Neuronal stem cell (in vitro differentiated cells): ENCODE measurements at regions not wholly inside any gene's neighbourhood (a gene's known extent, or its start where the extent isn't known, plus 50 kb on each side); places are given as distances from the start of the nearest gene placed in this dataset.

Experiments
- DNase-seq: peaks from one replicate; pipeline ENCODE4 v3.0.0-alpha.2; 2013; ENCODE audit warnings: low spot score
- H2AFZ ChIP-seq: one replicate; pipeline ENCODE4 v1.6.1; 2013; ENCODE audit warnings: mild to moderate bottlenecking, low read length, inconsistent platforms
- H2AK5ac ChIP-seq: 2 replicates; pipeline ENCODE4 v1.6.1; 2013; ENCODE audit warnings: low read depth, mild to moderate bottlenecking, inconsistent platforms, low read length, moderate library complexity, mixed read lengths
- H2BK120ac ChIP-seq: 2 replicates; pipeline ENCODE4 v1.6.1; 2013; ENCODE audit warnings: low read depth, mild to moderate bottlenecking, inconsistent platforms, low read length, moderate library complexity, mixed read lengths
- H2BK12ac ChIP-seq: one replicate; pipeline ENCODE4 v1.6.1; 2013; ENCODE audit warnings: low read length, inconsistent platforms
- H2BK15ac ChIP-seq: 2 replicates; pipeline ENCODE4 v1.6.1; 2013; ENCODE audit warnings: mild to moderate bottlenecking, low read length, inconsistent platforms, mixed read lengths
- H2BK5ac ChIP-seq: one replicate; pipeline ENCODE4 v1.6.1; 2013; ENCODE audit warnings: inconsistent platforms, mild to moderate bottlenecking, low read length, moderate library complexity
- H3K14ac ChIP-seq: one replicate; pipeline ENCODE4 v1.6.1; 2013; ENCODE audit warnings: low read length, inconsistent platforms
- H3K18ac ChIP-seq: 2 replicates; pipeline ENCODE4 v1.6.1; 2013; ENCODE audit warnings: low read length, inconsistent platforms
- H3K23ac ChIP-seq: 2 replicates; pipeline ENCODE4 v1.6.1; 2013; ENCODE audit warnings: low read depth, mild to moderate bottlenecking, mixed read lengths, low read length, inconsistent platforms; ENCODE audit not compliant: poor library complexity
- H3K27ac ChIP-seq: replicated peaks from 3 replicates; pipeline ENCODE4 v1.5.1; 2013; ENCODE audit warnings: low read length, inconsistent platforms
- H3K27me3 ChIP-seq, 3 experiments: 2 replicates each; pipeline ENCODE4 v1.6.1; 2013; ENCODE audit warnings: low read length in 3 of 3, mild to moderate bottlenecking in 2 of 3, inconsistent platforms in 1 of 3, low read depth in 1 of 3, mixed read lengths in 1 of 3, moderate library complexity in 1 of 3; ENCODE audit not compliant: control insufficient read depth in 3 of 3, insufficient read depth in 3 of 3
- H3K36me3 ChIP-seq, 2 donors: replicated peaks in 1 of 2; 2 replicates each; pipeline ENCODE4 v1.6.1; 2013; ENCODE audit warnings: low read length in 2 of 2; ENCODE audit not compliant: control insufficient read depth in 2 of 2, insufficient read depth in 2 of 2
- H3K4ac ChIP-seq: 2 replicates; pipeline ENCODE4 v1.6.1; 2013; ENCODE audit warnings: inconsistent platforms, mild to moderate bottlenecking, low read length, moderate library complexity
- H3K4me1 ChIP-seq, 2 donors: 1 replicate in 1 of 2; 2 replicates in 1 of 2; pipeline ENCODE4 v1.6.1; 2013; ENCODE audit warnings: low read length in 2 of 2, low read depth in 1 of 2; ENCODE audit not compliant: control insufficient read depth in 2 of 2, insufficient read depth in 1 of 2
- H3K4me2 ChIP-seq: one replicate; pipeline ENCODE4 v1.6.1; 2013; ENCODE audit warnings: mild to moderate bottlenecking, low read length, inconsistent platforms; ENCODE audit not compliant: insufficient read depth, poor library complexity, severe bottlenecking
- H3K4me3 ChIP-seq, 2 donors: 2 replicates each; pipeline ENCODE4 v1.5.1; 2013; ENCODE audit warnings: low read length in 2 of 2, mild to moderate bottlenecking in 2 of 2, inconsistent platforms in 1 of 2, moderate library complexity in 1 of 2
- H3K79me1 ChIP-seq: one replicate; pipeline ENCODE4 v1.6.1; 2013; ENCODE audit warnings: low read depth, mild to moderate bottlenecking, inconsistent platforms, low read length, moderate library complexity
- H3K9ac ChIP-seq: one replicate; pipeline ENCODE4 v1.6.1; 2013; ENCODE audit warnings: mild to moderate bottlenecking, low read depth, low read length, inconsistent platforms; ENCODE audit not compliant: poor library complexity
- H3K9me3 ChIP-seq, 2 donors: replicated peaks in 1 of 2; 2 replicates each; pipeline versions ENCODE3 to v1.6.1; 2013; ENCODE audit warnings: low read length in 2 of 2, mild to moderate bottlenecking in 2 of 2, inconsistent platforms in 1 of 2, low read depth in 1 of 2, mixed read lengths in 1 of 2, moderate library complexity in 1 of 2; ENCODE audit not compliant: control insufficient read depth in 2 of 2, insufficient read depth in 1 of 2
- H4K8ac ChIP-seq: one replicate; pipeline ENCODE4 v1.6.1; 2013; ENCODE audit warnings: low read depth, mild to moderate bottlenecking, inconsistent platforms, low read length, moderate library complexity
- H4K91ac ChIP-seq: one replicate; pipeline ENCODE4 v1.6.1; 2013; ENCODE audit warnings: low read length, low read depth, mild to moderate bottlenecking, inconsistent platforms; ENCODE audit not compliant: poor library complexity
- whole genome bisulfite sequencing, 2 donors: extraction: QIAGEN DNeasy Blood & Tissue Kit; methylation state at CpG; one replicate each; pipeline ENCODE4 v1.1.7; 2013; ENCODE audit warnings: missing lambda C conversion rate in 2 of 2, mixed read lengths in 1 of 2; ENCODE audit not compliant: insufficient read length in 2 of 2, insufficient replicate concordance in 1 of 2; ENCODE audit errors: extremely low coverage in 2 of 2; 5-methylcytosine and 5-hydroxymethylcytosine counted together

DNA sequence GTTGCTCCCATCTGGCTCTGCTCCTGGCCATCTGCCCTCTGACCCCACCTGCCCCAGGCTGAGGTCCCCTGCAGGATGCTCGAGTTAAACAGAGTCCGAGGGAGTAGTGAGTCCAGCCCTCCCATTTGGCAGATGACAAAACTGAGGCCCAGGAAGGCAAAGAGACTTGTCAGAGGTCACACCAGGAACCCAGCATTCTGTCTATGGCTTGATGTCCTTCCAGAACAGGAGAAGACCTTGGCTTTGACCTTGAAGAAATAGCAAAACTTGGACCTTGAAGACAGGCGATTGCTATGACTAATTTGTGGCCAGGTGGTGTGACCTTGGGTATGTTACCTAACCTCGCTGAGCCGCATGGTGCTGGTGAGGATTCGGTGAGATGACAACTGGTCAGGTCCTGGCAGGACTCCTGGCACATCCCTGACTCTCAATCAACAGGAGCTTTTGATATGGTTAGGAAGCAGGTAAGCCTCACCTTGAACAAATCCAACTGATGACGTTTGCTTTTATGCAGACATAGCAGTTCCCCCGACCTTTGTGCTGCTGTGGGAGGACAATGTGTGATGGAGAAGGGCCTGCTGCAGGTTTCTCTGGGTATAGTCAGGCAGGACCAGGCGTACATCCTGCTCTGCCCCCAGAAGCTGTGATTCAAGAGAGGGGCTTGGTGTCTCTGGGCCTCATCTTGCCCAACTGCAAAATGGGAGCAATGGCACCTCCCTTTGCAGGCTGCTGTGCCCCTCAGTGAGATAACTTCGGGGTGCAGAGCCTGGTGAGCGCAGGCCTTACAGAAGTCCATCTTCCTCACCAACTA lies 198.7 kb downstream of the C9orf50 start:
- Histone ChIP-seq H3K27me3 (no peaks in the 10 kb centered on the region), H4K8ac (no peak overlapping the region), H3K23ac (no peak overlapping the region), H3K27ac (no peak overlapping the region), H2BK5ac (peak overlapping the region; percentile 54), H3K9ac (peak overlapping the region; percentile 14), H3K4ac (no peak overlapping the region), H2BK12ac (peak overlapping the region; percentile 86), H4K91ac (peak overlapping the region; percentile 77), H2AFZ (peak overlapping the region; percentile 73), H3K4me2 (no peak overlapping the region), H3K4me1 (peaks cover 8 to 17% of the 10 kb centered on the region in 2 donors), H3K4me3 (no peak overlapping the region), H2BK120ac (no peak overlapping the region), H3K18ac (peak overlapping the region; percentile 93), H2BK15ac (peak overlapping the region; percentile 91), H2AK5ac (peak overlapping the region; percentile 93), H3K79me1 (no peaks in the 10 kb centered on the region), H3K36me3 (no peaks in the 10 kb centered on the region), H3K9me3 (peaks cover 0 to 2% of the 10 kb centered on the region in 2 donors), H3K14ac (peak overlapping the region; percentile 51)
- DNase-seq: no peak
- WGBS, 2 donors: no CpG with 5 or more reads among the region's 11 CpGs

DNA sequence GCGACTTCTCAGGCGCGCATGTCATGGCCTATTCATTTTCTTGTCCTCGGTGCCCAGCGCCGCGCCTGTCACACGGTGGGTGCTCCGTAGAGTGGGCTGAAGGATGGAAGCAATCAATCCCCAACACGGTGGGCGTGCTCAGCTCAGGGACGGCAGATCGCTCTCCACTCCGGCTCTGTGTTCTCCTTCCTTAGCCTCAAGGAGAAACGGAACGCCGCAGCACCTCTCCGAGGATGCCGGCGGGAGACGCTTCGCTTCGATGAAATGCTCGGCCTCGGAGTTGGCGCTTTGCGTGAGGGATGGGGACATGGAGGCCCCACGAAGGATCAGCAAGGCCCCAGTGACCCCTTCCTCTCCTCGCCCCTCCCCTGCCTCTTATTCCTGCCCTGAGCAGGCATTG lies 199.5 kb downstream of the C9orf50 start:
- H2AFZ ChIP-seq: no peak overlapping the region
- H3K27me3 ChIP-seq: no peaks in the 10 kb centered on the region
- H4K91ac ChIP-seq: peak overlapping the region; percentile 77
- H3K18ac ChIP-seq: peak overlapping the region; percentile 93
- H3K23ac ChIP-seq: no peak overlapping the region
- H3K36me3 ChIP-seq: no peaks in the 10 kb centered on the region
- no peak overlapping the region for H3K27ac ChIP-seq
- no peak overlapping the region for H2BK120ac ChIP-seq
- peak overlapping the region; percentile 93 for H2AK5ac ChIP-seq
- H2BK12ac ChIP-seq: peak overlapping the region; percentile 86
- no peak overlapping the region for H3K4me3 ChIP-seq
- H3K4me2 ChIP-seq: no peak overlapping the region
- H2BK5ac ChIP-seq: peak overlapping the region; percentile 54
- H3K14ac ChIP-seq: peak overlapping the region; percentile 51
- H3K4me1 ChIP-seq: peaks cover 15 to 26% of the 10 kb centered on the region in 2 donors
- no CpG with 5 or more reads among the region's 29 CpGs for WGBS, 2 donors
- no peak overlapping the region for H3K4ac ChIP-seq
- H4K8ac ChIP-seq: no peak overlapping the region
- DNase-seq: no peak
- peaks cover 0 to 2% of the 10 kb centered on the region in 2 donors for H3K9me3 ChIP-seq
- no peaks in the 10 kb centered on the region for H3K79me1 ChIP-seq
- peak overlapping the region; percentile 91 for H2BK15ac ChIP-seq
- H3K9ac ChIP-seq: peak overlapping the region; percentile 30

DNA sequence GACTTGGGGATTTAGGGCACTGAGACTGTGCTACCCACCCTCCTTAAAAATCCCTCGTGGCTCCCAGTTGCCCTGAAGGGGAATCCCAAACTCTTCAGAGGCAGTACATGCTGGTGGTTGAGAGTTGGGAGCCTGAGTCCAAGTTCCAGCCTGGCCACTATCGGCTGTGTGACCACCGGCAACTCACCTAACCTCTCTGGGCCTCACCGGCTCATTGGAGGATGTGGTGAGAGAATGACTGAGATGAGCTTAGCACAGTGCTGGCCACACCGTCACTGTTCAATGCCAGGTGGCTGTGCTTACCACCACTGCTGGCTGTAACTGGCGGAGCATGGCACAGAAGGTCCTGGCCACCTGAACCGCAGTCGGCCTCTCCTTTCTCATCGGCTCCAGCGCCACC lies 200.2 kb downstream of the C9orf50 start:
- Histone ChIP-seq H2BK5ac (peak overlapping the region; percentile 79), H3K23ac (peak overlapping the region; percentile 71), H3K9me3 (peaks cover 0 to 2% of the 10 kb centered on the region in 2 donors), H4K91ac (peak overlapping the region; percentile 85), H4K8ac (no peak overlapping the region), H3K9ac (no peak overlapping the region), H2BK12ac (peak overlapping the region; percentile 91), H2BK120ac (peak overlapping the region; percentile 68), H2BK15ac (peak overlapping the region; percentile 97), H3K4me3 (no peak overlapping the region), H3K4me2 (no peak overlapping the region), H3K18ac (peak overlapping the region; percentile 93), H3K4me1 (peaks cover 21 to 32% of the 10 kb centered on the region in 2 donors), H3K27me3 (no peaks in the 10 kb centered on the region), H3K27ac (no peak overlapping the region), H2AK5ac (peak overlapping the region; percentile 93), H3K14ac (no peak overlapping the region), H2AFZ (no peak overlapping the region), H3K36me3 (no peaks in the 10 kb centered on the region), H3K79me1 (no peaks in the 10 kb centered on the region), H3K4ac (no peak overlapping the region)
- WGBS, 2 donors: no CpG with 5 or more reads among the region's 10 CpGs
- no peak for DNase-seq

DNA sequence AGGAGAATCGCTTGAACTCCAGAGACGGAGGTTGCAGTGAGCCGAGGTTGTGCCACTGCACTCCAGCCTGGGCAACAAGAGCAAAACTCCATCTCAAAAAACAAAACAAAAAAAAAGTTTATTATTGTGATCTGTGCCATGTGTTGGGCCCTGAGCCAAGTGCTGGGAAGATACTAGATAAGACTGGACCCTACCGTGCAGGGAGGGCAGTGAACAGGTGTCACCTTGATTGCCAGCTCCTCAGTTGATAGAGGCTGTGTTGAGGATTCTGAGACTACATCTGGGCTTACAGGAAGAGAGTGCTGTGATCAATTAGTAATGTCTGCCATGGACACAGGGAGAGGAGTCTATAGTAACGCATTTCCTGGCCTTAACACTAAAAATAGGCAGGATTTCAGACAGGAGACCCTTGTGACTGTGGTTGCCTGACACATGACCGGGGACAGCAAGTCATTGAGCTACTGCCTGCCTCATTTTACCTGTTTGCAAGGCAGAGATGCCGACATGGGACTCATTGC lies 201.5 kb downstream of the C9orf50 start:
- Histone ChIP-seq H3K9ac (no peak overlapping the region), H3K4me2 (no peak overlapping the region), H3K27ac (no peak overlapping the region), H4K8ac (no peak overlapping the region), H3K18ac (no peak overlapping the region), H3K9me3 (peaks cover 0 to 2% of the 10 kb centered on the region in 2 donors), H2BK15ac (no peak overlapping the region), H2BK12ac (no peak overlapping the region), H2AFZ (no peak overlapping the region), H3K4me1 (peaks cover 31 to 40% of the 10 kb centered on the region in 2 donors), H4K91ac (no peak overlapping the region), H3K4me3 (no peak overlapping the region), H2BK120ac (no peak overlapping the region), H3K23ac (no peak overlapping the region), H3K36me3 (no peaks in the 10 kb centered on the region), H3K4ac (no peak overlapping the region), H3K14ac (no peak overlapping the region), H2AK5ac (peak overlapping the region; percentile 93), H3K79me1 (no peaks in the 10 kb centered on the region), H2BK5ac (no peak overlapping the region), H3K27me3 (no peaks in the 10 kb centered on the region)
- WGBS, 2 donors: no CpG with 5 or more reads among the region's 7 CpGs
- no peak for DNase-seq
